Activated naive CD8-positive, alpha-beta T cell treated with anti-CD3 and anti-CD28 coated beads, Interleukin-2, amount 10 ng/mL, durations not matched to agents 7 days and 5 days (primary cell): ENCODE measurements at regions not wholly inside any gene's neighbourhood (a gene's known extent, or its start where the extent isn't known, plus 50 kb on each side); places are given as distances from the start of the nearest gene placed in this dataset.

ENCODE experiments used
- ATAC-seq: fragments of 150-1000 bp; cut with Tn5 transposase; one replicate; pipeline ENCODE4 v1.10.0; 2021; ENCODE audit warnings: low read depth, moderate library complexity
- POLR2A ChIA-PET: fragments of 350-600 bp; sonication (Branson Sonifier 250); formaldehyde crosslinking; loops from one replicate; lab custom pipeline; 2021; ENCODE audit warnings: antibody characterized with exemption; lab: Charles Lee
- DNase-seq: peaks from one replicate; pipeline ENCODE4 v3.0.0; 2021
- H3K27ac Mint-ChIP-seq: one replicate; pipeline ENCODE4 v1.8.0; 2022; ENCODE audit warnings: mild to moderate bottlenecking, mixed read lengths
- H3K27me3 Mint-ChIP-seq: one replicate; pipeline ENCODE4 v1.8.0; 2022; ENCODE audit warnings: mild to moderate bottlenecking, moderate library complexity, mixed read lengths
- H3K36me3 Mint-ChIP-seq: one replicate; pipeline ENCODE4 v1.8.0; 2021; ENCODE audit warnings: mild to moderate bottlenecking, mixed read lengths
- H3K4me1 Mint-ChIP-seq: one replicate; pipeline ENCODE4 v1.8.0; 2021; ENCODE audit warnings: mixed read lengths
- H3K4me3 Mint-ChIP-seq: one replicate; pipeline ENCODE4 v1.8.0; 2022; ENCODE audit warnings: mild to moderate bottlenecking, moderate library complexity, mixed read lengths
- H3K9me3 Mint-ChIP-seq: one replicate; pipeline ENCODE4 v1.8.0; 2021; ENCODE audit warnings: mixed read lengths

GRCh38 chr7:125695626-125696025 lies 766.0 kb upstream of the POT1 start:
- no peaks in the 10 kb centered on the region for H3K27me3 Mint-ChIP-seq
- ATAC-seq, result no peak
- H3K9me3 Mint-ChIP-seq, result no peaks in the 10 kb centered on the region
- POLR2A ChIA-PET, result no interaction called here
- no peaks in the 10 kb centered on the region for H3K36me3 Mint-ChIP-seq
- DNase-seq, result no peak
- no peak overlapping the region for H3K4me3 Mint-ChIP-seq
- H3K27ac Mint-ChIP-seq, result no peak overlapping the region
- H3K4me1 Mint-ChIP-seq, result no peaks in the 10 kb centered on the region

GRCh38 chr7:125683156-125683555 lies 753.5 kb upstream of the POT1 start:
- POLR2A ChIA-PET, result no interaction called here
- no peak for ATAC-seq
- H3K27ac Mint-ChIP-seq, result no peak overlapping the region
- H3K9me3 Mint-ChIP-seq, result peaks cover 1% of the 10 kb centered on the region
- no peak for DNase-seq
- no peaks in the 10 kb centered on the region for H3K36me3 Mint-ChIP-seq
- H3K4me3 Mint-ChIP-seq, result no peak overlapping the region
- no peaks in the 10 kb centered on the region for H3K4me1 Mint-ChIP-seq
- H3K27me3 Mint-ChIP-seq, result no peaks in the 10 kb centered on the region

DNA sequence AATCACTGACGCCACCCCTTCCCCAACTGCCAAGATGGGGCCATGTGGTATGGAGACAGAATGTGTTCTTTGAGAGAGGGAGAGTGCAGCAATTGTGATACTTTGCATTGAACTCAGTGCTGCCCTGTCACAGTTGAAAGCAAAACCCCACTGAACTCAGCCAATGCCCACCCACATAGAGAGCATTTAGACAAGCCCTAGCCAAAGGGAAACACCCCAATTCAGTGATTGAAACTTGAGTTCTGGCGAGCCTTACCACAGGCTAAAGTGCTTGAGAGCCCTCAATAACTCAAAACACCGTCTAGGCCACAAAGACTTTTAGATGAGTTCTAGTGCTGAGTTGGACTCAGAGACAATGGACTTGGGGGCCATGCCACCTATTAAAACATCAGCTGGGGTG lies 751.9 kb upstream of the POT1 start:
- Mint-ChIP-seq H3K9me3 (peaks cover 1% of the 10 kb centered on the region), H3K27me3 (no peaks in the 10 kb centered on the region), H3K36me3 (no peaks in the 10 kb centered on the region), H3K4me1 (no peaks in the 10 kb centered on the region), H3K27ac (no peak overlapping the region), H3K4me3 (no peak overlapping the region)
- DNase-seq (no peak), ATAC-seq (no peak)
- POLR2A ChIA-PET, result no interaction called here

DNA sequence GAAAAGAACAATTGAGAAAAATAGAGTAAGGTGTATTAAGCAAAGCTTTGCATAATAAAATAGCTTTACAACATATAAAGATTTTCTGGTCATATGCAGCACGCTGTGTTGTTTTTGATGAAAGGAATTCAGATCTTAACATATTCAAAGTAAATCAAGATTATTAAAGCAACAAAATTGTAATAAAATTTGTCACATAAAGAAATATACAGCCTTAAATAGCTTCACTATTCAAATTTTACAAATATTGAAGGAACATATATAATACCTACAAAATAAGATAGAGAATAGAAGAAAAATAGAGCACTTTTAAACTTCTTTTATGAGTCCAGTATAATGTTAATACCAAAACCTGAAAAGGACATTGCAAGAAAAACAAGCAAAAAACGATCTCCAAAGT lies 749.1 kb upstream of the POT1 start:
- H3K9me3 Mint-ChIP-seq, result no peaks in the 10 kb centered on the region
- DNase-seq, result no peak
- H3K4me1 Mint-ChIP-seq, result no peaks in the 10 kb centered on the region
- H3K4me3 Mint-ChIP-seq, result no peak overlapping the region
- no peaks in the 10 kb centered on the region for H3K36me3 Mint-ChIP-seq
- POLR2A ChIA-PET, result no interaction called here
- no peak for ATAC-seq
- H3K27ac Mint-ChIP-seq, result no peak overlapping the region
- H3K27me3 Mint-ChIP-seq, result no peaks in the 10 kb centered on the region

DNA sequence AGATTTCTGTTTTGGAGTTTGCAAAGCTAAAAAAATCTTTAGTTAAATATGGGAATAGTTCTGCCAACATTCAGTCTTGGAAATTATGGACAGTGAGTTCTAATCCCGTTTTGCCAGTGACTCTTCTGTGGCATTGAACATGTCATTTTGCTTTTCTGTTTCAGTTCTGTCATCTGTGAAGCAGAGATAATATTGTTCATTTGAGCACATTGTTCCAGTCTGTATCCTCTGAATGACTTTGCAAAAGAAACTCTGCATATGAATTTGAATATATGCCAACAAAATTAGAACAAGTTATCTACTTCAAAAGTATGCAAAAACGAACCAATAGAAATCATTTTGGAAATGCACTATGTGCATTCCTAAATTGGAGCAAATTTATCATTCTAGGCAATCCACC lies 746.0 kb upstream of the POT1 start:
- POLR2A ChIA-PET, result no interaction called here
- H3K4me3 Mint-ChIP-seq, result no peak overlapping the region
- DNase-seq (no peak), ATAC-seq (no peak)
- H3K27ac Mint-ChIP-seq, result no peak overlapping the region
- no peaks in the 10 kb centered on the region for H3K27me3 Mint-ChIP-seq
- no peaks in the 10 kb centered on the region for H3K9me3 Mint-ChIP-seq
- no peaks in the 10 kb centered on the region for H3K36me3 Mint-ChIP-seq
- H3K4me1 Mint-ChIP-seq, result no peaks in the 10 kb centered on the region

DNA sequence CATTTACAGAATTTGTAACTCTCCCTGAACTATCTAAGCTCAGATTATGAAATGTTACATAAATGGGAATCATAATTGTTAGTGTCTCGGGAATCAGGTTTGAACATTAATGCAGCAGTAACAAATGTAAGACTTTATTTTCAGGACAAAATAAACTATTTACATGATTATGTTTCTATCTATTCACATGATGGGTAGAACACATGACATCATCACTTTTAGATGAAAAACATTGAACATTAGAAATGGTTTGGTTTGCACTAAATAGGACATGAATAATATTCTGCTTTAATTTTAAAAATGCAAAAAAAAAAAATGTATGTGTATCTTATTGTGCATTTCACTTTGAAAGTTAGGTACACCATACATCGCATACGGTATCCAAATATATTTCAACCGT lies 745.5 kb upstream of the POT1 start:
- Mint-ChIP-seq H3K27me3 (no peaks in the 10 kb centered on the region), H3K9me3 (no peaks in the 10 kb centered on the region), H3K4me3 (no peak overlapping the region), H3K36me3 (no peaks in the 10 kb centered on the region), H3K27ac (no peak overlapping the region), H3K4me1 (no peaks in the 10 kb centered on the region)
- no peak for ATAC-seq
- POLR2A ChIA-PET, result no interaction called here
- DNase-seq, result no peak

- Mint-ChIP-seq H3K27ac (no peak overlapping the region), H3K4me1 (no peaks in the 10 kb centered on the region), H3K36me3 (no peaks in the 10 kb centered on the region), H3K4me3 (no peak overlapping the region), H3K9me3 (no peaks in the 10 kb centered on the region), H3K27me3 (no peaks in the 10 kb centered on the region)
- no peak for ATAC-seq
- POLR2A ChIA-PET, result no interaction called here
- DNase-seq, result no peak
Observed at GRCh38 chr7:125670926-125671572, 741.4 kb upstream of the POT1 start.

DNA sequence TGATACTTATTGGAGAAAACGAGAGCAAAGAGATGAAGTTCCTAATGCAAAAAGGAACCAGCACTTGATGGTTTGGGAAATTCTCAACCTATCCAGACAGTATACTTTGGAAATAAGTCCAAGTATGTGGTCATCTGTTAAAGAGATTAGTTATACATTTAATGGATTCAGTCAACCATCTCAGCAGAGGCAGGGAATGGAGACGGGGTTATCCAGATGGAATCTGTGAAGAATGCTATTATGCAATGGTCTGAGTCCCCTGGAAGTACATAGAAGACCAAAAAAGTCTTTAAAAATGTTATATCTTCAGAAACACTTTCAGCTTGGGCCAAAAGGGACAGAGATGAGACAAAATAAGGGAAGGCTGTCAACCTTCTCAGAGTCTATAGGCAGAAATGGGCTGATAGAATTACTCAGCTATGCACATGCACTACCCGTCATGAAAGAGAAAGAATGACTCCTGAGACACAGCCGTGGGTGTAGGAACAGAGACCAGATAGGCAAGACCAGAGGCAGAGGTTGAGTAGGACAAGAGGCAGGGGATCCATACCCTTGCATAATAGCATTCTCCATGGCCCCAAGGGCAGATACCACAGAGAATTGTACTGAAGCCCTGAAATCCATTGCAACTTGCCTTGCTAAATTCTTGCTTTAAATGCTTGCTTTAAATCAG lies 738.8 kb upstream of the POT1 start:
- H3K4me1 Mint-ChIP-seq, result no peaks in the 10 kb centered on the region
- no peak overlapping the region for H3K4me3 Mint-ChIP-seq
- H3K9me3 Mint-ChIP-seq, result no peaks in the 10 kb centered on the region
- POLR2A ChIA-PET, result no interaction called here
- H3K27ac Mint-ChIP-seq, result no peak overlapping the region
- no peaks in the 10 kb centered on the region for H3K27me3 Mint-ChIP-seq
- ATAC-seq (no peak), DNase-seq (no peak)
- H3K36me3 Mint-ChIP-seq, result no peaks in the 10 kb centered on the region

- Mint-ChIP-seq H3K4me3 (no peak overlapping the region), H3K27ac (no peak overlapping the region), H3K36me3 (no peaks in the 10 kb centered on the region), H3K4me1 (no peaks in the 10 kb centered on the region), H3K27me3 (no peaks in the 10 kb centered on the region), H3K9me3 (no peaks in the 10 kb centered on the region)
- DNase-seq (no peak), ATAC-seq (no peak)
- POLR2A ChIA-PET, result no interaction called here
Observed at GRCh38 chr7:125664625-125665024, 735.0 kb upstream of the POT1 start.

- Mint-ChIP-seq H3K27me3 (no peaks in the 10 kb centered on the region), H3K4me3 (no peak overlapping the region), H3K9me3 (no peaks in the 10 kb centered on the region), H3K36me3 (no peaks in the 10 kb centered on the region), H3K4me1 (no peaks in the 10 kb centered on the region), H3K27ac (no peak overlapping the region)
- POLR2A ChIA-PET, result no interaction called here
- no peak for ATAC-seq
- DNase-seq, result no peak
Observed at GRCh38 chr7:125663961-125664360, 734.3 kb upstream of the POT1 start.

DNA sequence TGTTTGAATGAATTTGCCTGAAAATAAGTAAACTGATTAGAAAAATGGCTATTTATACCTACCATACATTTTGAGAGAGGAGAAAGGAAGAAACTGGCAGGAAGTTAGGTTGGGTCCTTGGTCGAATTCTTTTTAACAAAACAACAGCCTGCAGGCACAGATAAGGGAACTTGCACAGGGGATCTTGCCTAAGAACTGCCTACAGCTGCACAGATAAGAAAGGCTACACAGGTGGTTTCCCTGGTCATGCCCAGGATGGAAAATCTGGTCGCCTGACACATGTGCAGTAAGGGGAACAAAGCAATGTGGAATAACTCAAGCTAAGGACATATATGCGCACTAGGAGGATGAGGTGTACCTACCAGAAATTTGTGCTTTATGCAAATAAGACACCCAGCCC lies 732.1 kb upstream of the POT1 start:
- DNase-seq (no peak), ATAC-seq (no peak)
- no peaks in the 10 kb centered on the region for H3K4me1 Mint-ChIP-seq
- H3K27ac Mint-ChIP-seq, result no peak overlapping the region
- H3K27me3 Mint-ChIP-seq, result no peaks in the 10 kb centered on the region
- H3K36me3 Mint-ChIP-seq, result no peaks in the 10 kb centered on the region
- H3K9me3 Mint-ChIP-seq, result peaks cover 2% of the 10 kb centered on the region
- POLR2A ChIA-PET, result no interaction called here
- no peak overlapping the region for H3K4me3 Mint-ChIP-seq

GRCh38 chr7:125661006-125661405 lies 731.4 kb upstream of the POT1 start:
- H3K9me3 Mint-ChIP-seq, result peaks cover 2% of the 10 kb centered on the region
- POLR2A ChIA-PET, result no interaction called here

GRCh38 chr7:125654076-125654475 lies 724.5 kb upstream of the POT1 start:
- H3K27ac Mint-ChIP-seq, result no peak overlapping the region
- DNase-seq (no peak), ATAC-seq (no peak)
- no peaks in the 10 kb centered on the region for H3K36me3 Mint-ChIP-seq
- H3K9me3 Mint-ChIP-seq, result peaks cover 2% of the 10 kb centered on the region
- POLR2A ChIA-PET, result no interaction called here
- no peaks in the 10 kb centered on the region for H3K4me1 Mint-ChIP-seq
- no peaks in the 10 kb centered on the region for H3K27me3 Mint-ChIP-seq
- no peak overlapping the region for H3K4me3 Mint-ChIP-seq

More at GRCh38 chr7:125661006-125661405, 731.4 kb upstream of the POT1 start:
- Mint-ChIP-seq H3K4me1 (no peaks in the 10 kb centered on the region), H3K4me3 (no peak overlapping the region), H3K36me3 (no peaks in the 10 kb centered on the region), H3K27ac (no peak overlapping the region), H3K27me3 (no peaks in the 10 kb centered on the region)
- ATAC-seq, result no peak
- no peak for DNase-seq

- no peak for ATAC-seq
- Mint-ChIP-seq H3K4me1 (no peaks in the 10 kb centered on the region), H3K4me3 (no peak overlapping the region), H3K27me3 (no peaks in the 10 kb centered on the region), H3K9me3 (peaks cover 1% of the 10 kb centered on the region), H3K36me3 (no peaks in the 10 kb centered on the region), H3K27ac (no peak overlapping the region)
- POLR2A ChIA-PET, result no interaction called here
- DNase-seq, result no peak
Observed at GRCh38 chr7:125651823-125652528, 722.4 kb upstream of the POT1 start.
